ENCODE measurements at regions not wholly inside any gene's neighbourhood (a gene's known extent, or its start where the extent isn't known, plus 50 kb on each side); places are given as distances from the start of the nearest gene placed in this dataset.

DNA sequence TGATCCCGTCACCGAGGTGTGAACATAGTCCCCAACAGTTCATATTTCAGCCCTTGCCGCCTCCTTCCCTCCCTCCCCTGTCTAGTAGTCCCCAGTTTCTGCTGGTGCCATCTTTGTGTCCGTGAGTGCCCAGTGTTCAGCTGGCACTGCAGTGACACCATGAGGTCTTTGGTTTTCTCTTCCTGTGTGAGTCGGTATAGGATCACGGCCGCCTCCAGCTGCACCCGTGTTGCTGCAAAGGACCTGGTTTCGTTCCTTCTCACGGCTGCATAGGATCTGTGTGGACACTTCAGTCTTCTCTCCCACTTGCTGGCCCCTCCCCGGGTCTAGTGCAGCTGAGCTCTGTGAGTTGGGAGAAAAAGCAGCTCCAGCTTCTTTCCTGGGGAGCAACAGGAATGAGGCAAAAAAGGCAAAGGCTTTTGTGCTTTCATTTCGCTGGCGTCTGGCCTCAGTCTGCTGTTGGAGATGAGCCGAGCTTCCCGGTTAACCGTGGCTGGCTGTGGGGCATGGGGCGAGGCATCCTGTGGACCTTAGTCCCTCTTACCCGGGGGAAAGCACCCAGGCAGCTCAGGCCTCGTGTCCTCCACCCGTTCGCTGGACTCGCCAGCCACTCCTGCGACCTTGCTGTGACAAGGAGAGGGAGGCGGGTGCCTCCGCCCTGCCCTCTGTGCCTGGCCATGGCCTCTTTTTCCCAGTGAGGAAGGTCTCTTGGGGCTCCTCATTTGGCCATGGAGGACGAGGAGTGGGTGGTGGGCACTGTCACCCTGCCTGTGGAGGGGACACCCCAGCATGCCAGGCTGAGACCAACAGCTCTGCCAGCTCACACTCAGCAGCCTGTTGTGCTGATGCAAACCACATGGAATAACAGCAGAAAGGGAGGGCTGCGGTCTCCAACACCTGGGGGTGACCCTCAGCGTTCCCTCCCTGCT, 196.5 kb downstream of the TEX29 start:
- TF ChIP-seq, protein P1, sequence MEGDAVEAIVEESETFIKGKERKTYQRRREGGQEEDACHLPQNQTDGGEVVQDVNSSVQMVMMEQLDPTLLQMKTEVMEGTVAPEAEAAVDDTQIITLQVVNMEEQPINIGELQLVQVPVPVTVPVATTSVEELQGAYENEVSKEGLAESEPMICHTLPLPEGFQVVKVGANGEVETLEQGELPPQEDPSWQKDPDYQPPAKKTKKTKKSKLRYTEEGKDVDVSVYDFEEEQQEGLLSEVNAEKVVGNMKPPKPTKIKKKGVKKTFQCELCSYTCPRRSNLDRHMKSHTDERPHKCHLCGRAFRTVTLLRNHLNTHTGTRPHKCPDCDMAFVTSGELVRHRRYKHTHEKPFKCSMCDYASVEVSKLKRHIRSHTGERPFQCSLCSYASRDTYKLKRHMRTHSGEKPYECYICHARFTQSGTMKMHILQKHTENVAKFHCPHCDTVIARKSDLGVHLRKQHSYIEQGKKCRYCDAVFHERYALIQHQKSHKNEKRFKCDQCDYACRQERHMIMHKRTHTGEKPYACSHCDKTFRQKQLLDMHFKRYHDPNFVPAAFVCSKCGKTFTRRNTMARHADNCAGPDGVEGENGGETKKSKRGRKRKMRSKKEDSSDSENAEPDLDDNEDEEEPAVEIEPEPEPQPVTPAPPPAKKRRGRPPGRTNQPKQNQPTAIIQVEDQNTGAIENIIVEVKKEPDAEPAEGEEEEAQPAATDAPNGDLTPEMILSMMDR (conservative IDR thresholded peaks at IDR 0.05), result no peak
- Histone ChIP-seq H4K20me1 (ENCODE audit: control insufficient read depth, insufficient read depth, insufficient read length) (no peaks in the 10 kb centered on the region), H2BK15ac (ENCODE audit: low read depth, low read length) (no peak overlapping the region), H3K9ac (ENCODE audit: extremely low read depth, insufficient read length, low read length) (no peak overlapping the region), H2BK20ac (ENCODE audit: low read depth, low read length, poor library complexity, severe bottlenecking) (no peak overlapping the region), H2BK5ac (ENCODE audit: insufficient read length, low read length) (no peak overlapping the region), H3K18ac (ENCODE audit: insufficient read length, low read depth, low read length) (peak overlapping the region; percentile 29), H3K56ac (ENCODE audit: insufficient read length, low read depth, low read length) (no peak overlapping the region), H4K8ac (replicated peaks; ENCODE audit: insufficient read length, low read depth, low read length) (no peak overlapping the region), H3K4me1 (ENCODE audit: insufficient read depth, low read length) (no peaks in the 10 kb centered on the region), H3K27me3 (ENCODE audit: insufficient read depth, low read length) (no peaks in the 10 kb centered on the region), H3K79me1 (ENCODE audit: insufficient read depth, low read depth, low read length, poor library complexity, severe bottlenecking) (no peaks in the 10 kb centered on the region), H2BK120ac (ENCODE audit: low read depth, low read length, poor library complexity, severe bottlenecking) (no peak overlapping the region), H4K91ac (ENCODE audit: insufficient read length, low read depth, low read length) (no peak overlapping the region), H3K23me2 (ENCODE audit: insufficient read length, low read depth, low read length, poor library complexity, severe bottlenecking) (no peaks in the 10 kb centered on the region), H2AK5ac (ENCODE audit: insufficient read length, low read length) (no peak overlapping the region), H3K27ac (ENCODE audit: insufficient read length, low read depth, low read length) (no peak overlapping the region), H3K23ac (ENCODE audit: insufficient read length, low read depth, low read length) (no peak overlapping the region), H3K4ac (ENCODE audit: low read depth, low read length) (no peak overlapping the region), H3T11ph (ENCODE audit: low read length) (no peak overlapping the region), H2BK12ac (ENCODE audit: insufficient read length, low read depth, low read length) (no peak overlapping the region), H3K4me2 (ENCODE audit: insufficient read depth, insufficient read length, low read length) (no peak overlapping the region), H3K9me3 (ENCODE audit: control insufficient read depth, low read depth, low read length) (no peaks in the 10 kb centered on the region), H3K79me2 (ENCODE audit: insufficient read depth, low read length) (no peaks in the 10 kb centered on the region), H2AFZ (ENCODE audit: low read length) (no peak overlapping the region), H3K14ac (ENCODE audit: insufficient read depth, low read length) (no peak overlapping the region; the same call in 1 of the 2 replicates), H4K5ac (ENCODE audit: insufficient read length, low read depth, low read length) (no peak overlapping the region)
- no CpG with 5 or more reads among the region's 28 CpGs for WGBS (ENCODE audit: extremely low coverage, insufficient read length, low lambda C conversion rate)
- H3K36me3 Mint-ChIP-seq (ENCODE audit: insufficient read depth in 1 of 3, low read depth in 3 of 3), result peaks cover 0 to 2% (median 0%) of the 10 kb centered on the region in 3 experiments; a peak in 1 of 7 replicates
- peak overlapping the region in 1 of 3 experiments; percentile 20; a peak in 1 of 7 replicates for H3K27ac Mint-ChIP-seq
- peaks cover 13% of the 10 kb centered on the region for H3K27me3 Mint-ChIP-seq (ENCODE audit: low read depth)
- no peak overlapping the region for H3K4me3 Mint-ChIP-seq
- H3K4me1 Mint-ChIP-seq, result peaks cover 0 to 3% of the 10 kb centered on the region in 2 experiments; a peak in 1 of 4 replicates
- no peaks in the 10 kb centered on the region; a peak in 1 of 5 replicates for H3K9me3 Mint-ChIP-seq
- DNase-seq, result peak; percentile 45
